ENCODE measurements at regions not wholly inside any gene's neighbourhood (a gene's known extent, or its start where the extent isn't known, plus 50 kb on each side); places are given as distances from the start of the nearest gene placed in this dataset.

DNA sequence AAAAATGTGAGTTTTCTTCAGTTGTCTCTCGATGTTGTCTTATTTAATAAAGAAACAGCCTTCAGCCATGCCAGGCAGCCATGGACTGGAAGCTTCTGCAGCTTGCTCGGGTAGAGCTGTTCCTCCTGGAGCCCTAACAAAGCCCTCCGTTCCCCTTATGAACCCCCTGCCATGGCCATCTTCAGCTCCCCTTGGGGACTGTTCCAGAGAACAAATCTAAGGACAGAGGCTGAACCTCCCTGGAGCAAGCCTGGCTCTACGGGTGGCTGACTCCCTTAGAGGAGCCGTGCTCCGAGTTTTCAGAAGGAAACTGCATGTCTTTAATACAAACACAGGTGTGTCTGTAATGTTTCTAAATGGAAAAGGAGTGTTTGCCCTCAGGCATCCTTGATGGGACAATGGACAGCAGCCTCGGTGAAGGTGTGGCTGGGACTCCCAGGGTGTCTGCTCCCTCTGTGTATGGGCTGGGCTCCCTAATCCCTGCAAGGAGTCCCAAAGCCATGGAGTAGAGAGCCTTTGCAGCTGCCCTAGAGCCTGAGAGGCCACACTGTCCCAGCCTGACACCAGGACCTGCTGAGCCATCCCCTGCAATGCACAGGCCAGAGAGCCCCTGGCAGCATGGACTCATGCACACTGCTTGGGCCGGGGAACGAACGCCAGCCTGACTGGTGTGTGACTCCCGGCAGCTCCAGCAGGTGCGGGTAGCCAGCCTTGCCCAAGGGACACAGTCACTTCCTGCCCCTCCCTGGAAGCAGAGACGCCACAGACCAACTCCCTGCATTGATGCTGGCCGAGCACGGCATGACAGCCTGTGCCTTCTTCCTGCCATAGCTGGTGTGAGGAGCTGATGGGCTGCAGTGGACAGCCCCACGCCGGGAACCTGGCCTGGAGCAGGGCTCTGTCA, 381.8 kb downstream of the TCERG1L start:
- Histone ChIP-seq H3K4me1 (ENCODE audit: insufficient read depth, low read length, severe bottlenecking) (no peaks in the 10 kb centered on the region), H3K4me2 (ENCODE audit: low read length) (no peak overlapping the region)
- TF ChIP-seq EZH2 (IDR thresholded peaks at IDR 0.05; ENCODE audit: borderline replicate concordance, low read length) (no peak), CTCF (IDR thresholded peaks at IDR 0.05; ENCODE audit: low read length) (no peak)

DNA sequence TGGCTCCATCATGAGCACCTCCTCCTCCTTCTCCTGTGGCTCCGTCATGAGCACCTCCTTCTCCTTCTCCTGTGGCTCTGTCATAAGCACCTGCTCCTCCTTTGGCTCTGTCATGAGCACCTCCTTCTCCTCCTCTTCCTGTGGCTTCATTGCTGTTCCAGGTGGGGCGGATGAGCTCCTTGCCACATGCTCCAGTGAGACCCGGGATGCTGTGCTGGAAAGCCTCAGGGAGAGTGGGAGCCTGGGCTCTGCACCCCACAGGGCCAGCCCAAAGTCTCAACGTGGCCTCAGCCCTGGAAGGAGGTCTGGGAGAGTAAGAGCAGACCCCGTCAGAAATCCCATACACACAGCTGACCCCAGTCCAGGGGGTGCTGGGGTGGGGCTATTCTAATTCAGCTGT, 380.7 kb downstream of the TCERG1L start:
- no peak overlapping the region for H3K4me3 ChIP-seq (ENCODE audit: low read depth, low read length, poor library complexity, severe bottlenecking)
- no peaks in the 10 kb centered on the region for H4K20me1 ChIP-seq (ENCODE audit: insufficient read depth, low read length)
- H3K79me2 ChIP-seq (ENCODE audit: insufficient read depth, low read length) = no peaks in the 10 kb centered on the region
- H3K9me3 ChIP-seq (ENCODE audit: low read length) = no peaks in the 10 kb centered on the region
- no peak overlapping the region for H3K27ac ChIP-seq (ENCODE audit: low read depth, low read length, poor library complexity, severe bottlenecking)
- no peak overlapping the region for H3K4me2 ChIP-seq (ENCODE audit: low read length)
- no peak overlapping the region for H2AFZ ChIP-seq (ENCODE audit: low read length)
- no peaks in the 10 kb centered on the region for H3K27me3 ChIP-seq (ENCODE audit: insufficient read depth, low read length)
- H3F3A ChIP-seq (ENCODE audit: insufficient read depth, low read length) = no peaks in the 10 kb centered on the region
- H3K9me2 ChIP-seq (ENCODE audit: low read depth, low read length) = no peaks in the 10 kb centered on the region
- TF ChIP-seq EZH2 (IDR thresholded peaks at IDR 0.05; ENCODE audit: borderline replicate concordance, low read length) (no peak), CTCF (IDR thresholded peaks at IDR 0.05; ENCODE audit: low read length) (no peak)
- H3K4me1 ChIP-seq (ENCODE audit: insufficient read depth, low read length, severe bottlenecking) = no peaks in the 10 kb centered on the region
- H3K9ac ChIP-seq (ENCODE audit: low read length) = no peak overlapping the region
- H3K36me3 ChIP-seq (ENCODE audit: insufficient read depth, low read length) = no peaks in the 10 kb centered on the region

More for the DNA sequence above, 381.8 kb downstream of the TCERG1L start:
- Histone ChIP-seq H3K9ac (ENCODE audit: low read length) (no peak overlapping the region), H3F3A (ENCODE audit: insufficient read depth, low read length) (no peaks in the 10 kb centered on the region), H3K36me3 (ENCODE audit: insufficient read depth, low read length) (no peaks in the 10 kb centered on the region), H3K27ac (ENCODE audit: low read depth, low read length, poor library complexity, severe bottlenecking) (no peak overlapping the region), H3K79me2 (ENCODE audit: insufficient read depth, low read length) (no peaks in the 10 kb centered on the region), H3K9me2 (ENCODE audit: low read depth, low read length) (no peaks in the 10 kb centered on the region), H3K27me3 (ENCODE audit: insufficient read depth, low read length) (no peaks in the 10 kb centered on the region), H3K4me3 (ENCODE audit: low read depth, low read length, poor library complexity, severe bottlenecking) (no peak overlapping the region), H3K9me3 (ENCODE audit: low read length) (no peaks in the 10 kb centered on the region), H4K20me1 (ENCODE audit: insufficient read depth, low read length) (no peaks in the 10 kb centered on the region), H2AFZ (ENCODE audit: low read length) (no peak overlapping the region)

GRCh38 chr10:130931256-130931655, 380.3 kb downstream of the TCERG1L start:
- no peak overlapping the region for H3K27ac ChIP-seq (ENCODE audit: low read depth, low read length, poor library complexity, severe bottlenecking)
- no peaks in the 10 kb centered on the region for H3F3A ChIP-seq (ENCODE audit: insufficient read depth, low read length)
- no peaks in the 10 kb centered on the region for H3K36me3 ChIP-seq (ENCODE audit: insufficient read depth, low read length)
- no peaks in the 10 kb centered on the region for H3K4me1 ChIP-seq (ENCODE audit: insufficient read depth, low read length, severe bottlenecking)
- H3K27me3 ChIP-seq (ENCODE audit: insufficient read depth, low read length) = no peaks in the 10 kb centered on the region
- no peak overlapping the region for H3K4me3 ChIP-seq (ENCODE audit: low read depth, low read length, poor library complexity, severe bottlenecking)
- no peak overlapping the region for H3K4me2 ChIP-seq (ENCODE audit: low read length)
- no peaks in the 10 kb centered on the region for H3K9me3 ChIP-seq (ENCODE audit: low read length)
- no peaks in the 10 kb centered on the region for H3K79me2 ChIP-seq (ENCODE audit: insufficient read depth, low read length)
- H4K20me1 ChIP-seq (ENCODE audit: insufficient read depth, low read length) = no peaks in the 10 kb centered on the region
- no peak overlapping the region for H3K9ac ChIP-seq (ENCODE audit: low read length)
- H2AFZ ChIP-seq (ENCODE audit: low read length) = no peak overlapping the region
- TF ChIP-seq CTCF (IDR thresholded peaks at IDR 0.05; ENCODE audit: low read length) (no peak), EZH2 (IDR thresholded peaks at IDR 0.05; ENCODE audit: borderline replicate concordance, low read length) (no peak)
- H3K9me2 ChIP-seq (ENCODE audit: low read depth, low read length) = no peaks in the 10 kb centered on the region
